ENCODE measurements at regions not wholly inside any gene's neighbourhood (a gene's known extent, or its start where the extent isn't known, plus 50 kb on each side); places are given as distances from the start of the nearest gene placed in this dataset.
"Not testable (repeated sequence)": the region's sequence is repeated elsewhere in the genome, so short reads cannot be mapped to it uniquely, and the experiment has no call there.

DNA sequence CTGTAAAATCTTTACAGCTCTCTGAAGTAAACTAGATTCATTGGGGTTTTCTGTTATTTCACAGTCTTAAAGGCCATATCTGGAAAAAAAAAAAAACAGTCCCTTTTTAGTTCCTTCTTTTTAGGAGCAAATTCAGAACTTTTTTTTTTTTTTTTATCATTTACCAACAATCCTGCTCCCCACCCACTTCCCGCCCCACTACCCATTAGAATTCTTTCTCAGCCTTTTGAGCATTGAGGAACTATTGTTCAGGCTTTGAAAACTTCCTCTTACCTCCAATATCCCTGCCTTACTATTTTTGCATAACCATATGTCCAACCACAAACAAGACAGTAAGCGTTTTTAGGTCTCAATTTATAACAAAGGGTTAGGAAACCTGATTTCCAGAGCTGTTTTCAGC is 330.1 kb downstream of the PLPP3 start:
- no peaks in the 10 kb centered on the region for H4K20me1 ChIP-seq (ENCODE audit: control insufficient read depth, insufficient read depth)
- no peak for FAIRE-seq
- no peaks in the 10 kb centered on the region for H3K4me1 ChIP-seq (ENCODE audit: control insufficient read depth, insufficient read depth, low read length)
- no peaks in the 10 kb centered on the region for H3K9me3 ChIP-seq (replicated peaks; ENCODE audit: control insufficient read depth, insufficient read depth, low read length)
- H3K9ac ChIP-seq (ENCODE audit: control insufficient read depth, insufficient read depth, low read length), result no peak overlapping the region
- no peaks in the 10 kb centered on the region for H3K27me3 ChIP-seq (replicated peaks in 1 of 2; ENCODE audit: control insufficient read depth in 2 of 2, insufficient read depth in 2 of 2, low read length in 1 of 2)
- intact Hi-C loops (cut with micrococcal nuclease; ENCODE audit: unreplicated experiment) (no loop called here), in situ Hi-C loops (cut with MboI) (no loop called here)
- BruUV-seq (replicated peaks), result no TSS peak
- 0% methylated on average over 2 of the region's 2 CpGs for WGBS (ENCODE audit: insufficient coverage, insufficient replicate concordance, low lambda C conversion rate, missing lambda C conversion rate)
- RAD21 ChIA-PET (ENCODE audit: unreplicated experiment), result interaction anchor here (1.1 to 1.6 kb wide), 2 partner anchors 250 to 335 kb away, joined by 5 to 12 read pairs; no protein-coding TSS in a partner anchor
- ATAC-seq, result no peak
- H2AFZ ChIP-seq (ENCODE audit: control insufficient read depth, low read depth, low read length), result no peak overlapping the region
- SMC1A ChIA-PET (ENCODE audit: uncharacterized antibody, unreplicated experiment), result interaction anchor here (0.6 to 1.2 kb wide), 5 partner anchors 10 to 334 kb away, joined by 3 to 5 read pairs (median 3); no protein-coding TSS in a partner anchor
- no peaks in the 10 kb centered on the region for H3K79me2 ChIP-seq (ENCODE audit: control insufficient read depth, insufficient read depth, low read length)
- H3K4me3 ChIP-seq, result no peak overlapping the region
- no peaks in the 10 kb centered on the region for H3K36me3 ChIP-seq (ENCODE audit: control insufficient read depth in 2 of 2, insufficient read depth in 2 of 2, low read length in 1 of 2)
- no peak for TF ChIP-seq RAD21 (IDR thresholded peaks at IDR 0.05; ENCODE audit: insufficient read depth, low read depth, low read length)
- no peak for TF ChIP-seq MEF2A (IDR thresholded peaks at IDR 0.05; ENCODE audit: insufficient read depth, low read depth, low read length)
- no peak for TF ChIP-seq TBL1XR1 (IDR thresholded peaks at IDR 0.05; ENCODE audit: low read depth, low read length)
- TF ChIP-seq RCOR1 (conservative IDR thresholded peaks at IDR 0.05; ENCODE audit: low read depth, low read length), result no peak
- TF ChIP-seq STAT3 (IDR thresholded peaks at IDR 0.05; ENCODE audit: low read depth, low read length), result no peak
- TF ChIP-seq KAT2A (conservative IDR thresholded peaks at IDR 0.05; ENCODE audit: control insufficient read depth, low read depth, low read length), result no peak
- no peak overlapping the region for H3K27ac ChIP-seq (ENCODE audit: control insufficient read depth, insufficient read depth)
- no peak for DNase-seq (ENCODE audit: low read depth, low spot score)
- POLR2A ChIA-PET, result interaction anchor here (0.7 kb wide), 1 partner anchor 321 kb away, joined by 3 read pairs; no protein-coding TSS in a partner anchor
- CTCF ChIA-PET, result interaction anchor here (0.7 to 1.1 kb wide), 3 partner anchors 37 to 336 kb away, joined by 3 to 5 read pairs (median 5); no protein-coding TSS in a partner anchor
- H3K4me2 ChIP-seq (ENCODE audit: control insufficient read depth, insufficient read depth), result no peak overlapping the region

DNA sequence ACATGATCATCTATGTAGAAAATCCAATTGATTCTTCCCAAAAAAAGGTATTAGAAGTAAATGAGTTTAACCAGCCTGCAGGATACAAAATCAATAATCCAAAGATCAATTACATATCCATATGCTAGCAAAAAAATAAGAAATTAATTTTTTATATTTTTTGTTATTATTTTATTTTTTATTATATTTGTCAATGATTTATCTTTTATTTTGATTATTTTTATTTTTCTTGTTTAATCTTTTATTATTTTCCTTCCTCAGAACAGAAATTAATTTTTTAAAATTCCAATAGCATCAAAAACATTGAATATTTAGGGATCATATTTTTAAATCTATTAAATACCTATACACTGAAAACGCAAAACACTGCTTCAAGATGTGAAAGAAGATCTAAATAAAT is 331.2 kb downstream of the PLPP3 start:
- BruUV-seq (replicated peaks), result no TSS peak
- Histone ChIP-seq H3K9me3 (replicated peaks; ENCODE audit: control insufficient read depth, insufficient read depth, low read length) (no peaks in the 10 kb centered on the region), H3K27ac (ENCODE audit: control insufficient read depth, insufficient read depth) (no peak overlapping the region), H3K79me2 (ENCODE audit: control insufficient read depth, insufficient read depth, low read length) (no peaks in the 10 kb centered on the region), H3K4me3 (no peak overlapping the region), H4K20me1 (ENCODE audit: control insufficient read depth, insufficient read depth) (no peaks in the 10 kb centered on the region), H3K27me3 (replicated peaks in 1 of 2; ENCODE audit: control insufficient read depth in 2 of 2, insufficient read depth in 2 of 2, low read length in 1 of 2) (no peaks in the 10 kb centered on the region), H3K4me1 (ENCODE audit: control insufficient read depth, insufficient read depth, low read length) (no peaks in the 10 kb centered on the region), H3K4me2 (ENCODE audit: control insufficient read depth, insufficient read depth) (no peak overlapping the region), H3K9ac (ENCODE audit: control insufficient read depth, insufficient read depth, low read length) (no peak overlapping the region), H2AFZ (ENCODE audit: control insufficient read depth, low read depth, low read length) (no peak overlapping the region), H3K36me3 (ENCODE audit: control insufficient read depth in 2 of 2, insufficient read depth in 2 of 2, low read length in 1 of 2) (no peaks in the 10 kb centered on the region)
- POLR2A ChIA-PET, result no interaction called here
- TF ChIP-seq RBBP5 (conservative IDR thresholded peaks at IDR 0.05) (no peak), ZBTB33 (IDR thresholded peaks at IDR 0.05) (no peak), EZH2 (IDR thresholded peaks at IDR 0.05; ENCODE audit: borderline replicate concordance, control insufficient read depth, low read depth, low read length) (no peak)
- FAIRE-seq (no peak), ATAC-seq (no peak), DNase-seq (ENCODE audit: low read depth, low spot score) (no peak)
- 0% methylated on average over 1 of the region's 1 CpG for WGBS (ENCODE audit: insufficient coverage, insufficient replicate concordance, low lambda C conversion rate, missing lambda C conversion rate)
- SMC1A ChIA-PET (ENCODE audit: uncharacterized antibody, unreplicated experiment), result interaction anchor here (0.6 kb wide), 1 partner anchor 146 kb away, joined by 3 read pairs; no protein-coding TSS in a partner anchor
- CTCF ChIA-PET, result no interaction called here
- intact Hi-C loops (cut with micrococcal nuclease; ENCODE audit: unreplicated experiment), result no loop called here
- RAD21 ChIA-PET (ENCODE audit: unreplicated experiment), result interaction anchor here (1.6 kb wide), 1 partner anchor 336 kb away, joined by 12 read pairs; no protein-coding TSS in a partner anchor
- in situ Hi-C loops (cut with MboI), result no loop called here

- in situ Hi-C loops (cut with MboI); DNase-seq (ENCODE audit: low read depth, low spot score); H3K4me3 ChIP-seq; ATAC-seq; H3K9me3 ChIP-seq (replicated peaks; ENCODE audit: control insufficient read depth, insufficient read depth, low read length); intact Hi-C loops (cut with micrococcal nuclease; ENCODE audit: unreplicated experiment); FAIRE-seq; H3K4me2 ChIP-seq (ENCODE audit: control insufficient read depth, insufficient read depth); H3K36me3 ChIP-seq (ENCODE audit: control insufficient read depth in 2 of 2, insufficient read depth in 2 of 2, low read length in 1 of 2); H3K9ac ChIP-seq (ENCODE audit: control insufficient read depth, insufficient read depth, low read length); H3K27ac ChIP-seq (ENCODE audit: control insufficient read depth, insufficient read depth); H3K4me1 ChIP-seq (ENCODE audit: control insufficient read depth, insufficient read depth, low read length); H3K27me3 ChIP-seq (replicated peaks in 1 of 2; ENCODE audit: control insufficient read depth in 2 of 2, insufficient read depth in 2 of 2, low read length in 1 of 2); H2AFZ ChIP-seq (ENCODE audit: control insufficient read depth, low read depth, low read length); H4K20me1 ChIP-seq (ENCODE audit: control insufficient read depth, insufficient read depth); BruUV-seq (replicated peaks); H3K79me2 ChIP-seq (ENCODE audit: control insufficient read depth, insufficient read depth, low read length): not testable (repeated sequence)
- RAD21 ChIA-PET (ENCODE audit: unreplicated experiment), result interaction anchor here (0.7 kb wide), 1 partner anchor 395 kb away, joined by 3 read pairs; no protein-coding TSS in a partner anchor
- WGBS (ENCODE audit: insufficient coverage, insufficient replicate concordance, low lambda C conversion rate, missing lambda C conversion rate), result 31% methylated on average over 2 of the region's 2 CpGs
- CTCF ChIA-PET, result interaction anchor here (1.4 kb wide), 1 partner anchor 83 kb away, joined by 3 read pairs; no protein-coding TSS in a partner anchor
- POLR2A ChIA-PET, result interaction anchor here (0.6 to 0.8 kb wide), 3 partner anchors 39 to 138 kb away, joined by 3 to 5 read pairs (median 4); no protein-coding TSS in a partner anchor
- SMC1A ChIA-PET (ENCODE audit: uncharacterized antibody, unreplicated experiment), result interaction anchor here (0.6 to 1.3 kb wide), 5 partner anchors 24 to 349 kb away, joined by 3 to 4 read pairs (median 3); no protein-coding TSS in a partner anchor
These were observed 332.6 kb downstream of the PLPP3 start for GRCh38 chr1:56246726-56247125.
